G401 (cell line): ENCODE measurements at regions not wholly inside any gene's neighbourhood (a gene's known extent, or its start where the extent isn't known, plus 50 kb on each side); places are given as distances from the start of the nearest gene placed in this dataset.

Source experiments
- DNase-seq: peaks from one replicate; pipeline ENCODE4 v3.0.0-alpha.2; 2015; ENCODE audit warnings: low spot score
- in situ Hi-C: cut with HindIII; loops from 2 replicates; pipeline ENCODE4 v1.10.0; 2016; ENCODE audit warnings: low sequenced_read_pairs, mixed read lengths

- DNase-seq: no peak
- in situ Hi-C loops: no loop called here
Observed at GRCh38 chr12:13478650-13479181, 282.2 kb downstream of the EMP1 start.

- in situ Hi-C loops: no loop called here
- no peak for DNase-seq
Observed at GRCh38 chr12:13474381-13474780, 277.9 kb downstream of the EMP1 start.

- in situ Hi-C loops: no loop called here
- DNase-seq: no peak
Observed at GRCh38 chr12:13472690-13473089, 276.2 kb downstream of the EMP1 start.

- in situ Hi-C loops: no loop called here
Observed at GRCh38 chr12:13471471-13471870, 274.9 kb downstream of the EMP1 start.

GRCh38 chr12:13465635-13466034, 269.1 kb downstream of the EMP1 start:
- in situ Hi-C loops: no loop called here

More at GRCh38 chr12:13471471-13471870, 274.9 kb downstream of the EMP1 start:
- no peak for DNase-seq

GRCh38 chr12:13463189-13463588, 266.7 kb downstream of the EMP1 start:
- in situ Hi-C loops: no loop called here
- DNase-seq: no peak

More at GRCh38 chr12:13465635-13466034, 269.1 kb downstream of the EMP1 start:
- DNase-seq: no peak

- in situ Hi-C loops: no loop called here
- no peak for DNase-seq
Observed at GRCh38 chr12:13462450-13462849, 265.9 kb downstream of the EMP1 start.

- in situ Hi-C loops: no loop called here
- no peak for DNase-seq
Observed at GRCh38 chr12:13455778-13456144, 259.2 kb downstream of the EMP1 start.

GRCh38 chr12:13454991-13455777, 258.7 kb downstream of the EMP1 start:
- no peak for DNase-seq
- in situ Hi-C loops: no loop called here

- in situ Hi-C loops: no loop called here
- no peak for DNase-seq
Observed at GRCh38 chr12:13452955-13453570, 256.5 kb downstream of the EMP1 start.

GRCh38 chr12:13451776-13452175, 255.2 kb downstream of the EMP1 start:
- in situ Hi-C loops: no loop called here
- DNase-seq: no peak

- in situ Hi-C loops: no loop called here
- DNase-seq: no peak
Observed at GRCh38 chr12:13450231-13451080, 253.9 kb downstream of the EMP1 start.

GRCh38 chr12:13444076-13444475, 247.6 kb downstream of the EMP1 start:
- in situ Hi-C loops: no loop called here
- DNase-seq: no peak

GRCh38 chr12:13443498-13443897, 247.0 kb downstream of the EMP1 start:
- in situ Hi-C loops: no loop called here
- no peak for DNase-seq

GRCh38 chr12:13443028-13443427, 246.5 kb downstream of the EMP1 start:
- in situ Hi-C loops: no loop called here

GRCh38 chr12:13442457-13442856, 245.9 kb downstream of the EMP1 start:
- DNase-seq: no peak
- in situ Hi-C loops: no loop called here

More at GRCh38 chr12:13443028-13443427, 246.5 kb downstream of the EMP1 start:
- DNase-seq: no peak

GRCh38 chr12:13440844-13441243, 244.3 kb downstream of the EMP1 start:
- in situ Hi-C loops: no loop called here
- DNase-seq: no peak

- in situ Hi-C loops: no loop called here
- no peak for DNase-seq
Observed at GRCh38 chr12:13437541-13437940, 241.0 kb downstream of the EMP1 start.

GRCh38 chr12:13436696-13437391, 240.3 kb downstream of the EMP1 start:
- DNase-seq: no peak
- in situ Hi-C loops: no loop called here
